ENCODE measurements at regions not wholly inside any gene's neighbourhood (a gene's known extent, or its start where the extent isn't known, plus 50 kb on each side); places are given as distances from the start of the nearest gene placed in this dataset.

- no peak for DNase-seq
Observed at GRCh38 chr17:74149597-74150427, 53.7 kb upstream of the RPL38 start.

DNA sequence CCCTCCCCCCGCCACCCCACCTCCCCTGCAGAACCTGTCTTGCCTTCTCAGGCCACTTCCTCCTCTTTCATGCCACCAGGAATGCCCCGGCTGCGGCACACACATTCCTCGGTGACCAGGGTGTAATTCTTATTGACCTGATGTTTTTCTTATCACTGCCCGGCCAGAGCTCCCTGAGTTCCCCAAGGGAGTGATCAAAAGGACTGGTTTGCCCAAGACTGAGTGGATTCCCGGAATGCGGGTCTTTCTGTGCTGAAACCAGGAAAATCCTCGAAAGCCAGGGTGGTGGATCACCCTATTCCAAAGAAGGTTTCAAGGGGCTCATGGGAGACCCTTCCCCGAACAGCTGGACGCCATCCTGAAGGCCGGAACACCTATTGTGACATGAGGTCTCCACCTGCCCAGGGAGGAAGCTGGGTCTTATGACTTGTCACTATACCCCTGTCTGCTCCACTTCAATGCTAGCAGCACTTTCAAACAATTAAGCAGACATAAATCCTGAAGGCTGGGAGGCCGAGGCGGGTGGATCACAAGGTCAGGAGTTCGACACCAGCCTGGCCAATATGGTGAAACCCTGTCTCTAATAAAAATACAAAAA is 53.0 kb upstream of the RPL38 start:
- no peak for DNase-seq

GRCh38 chr17:74151551-74152315 is 51.7 kb upstream of the RPL38 start:
- no peak for DNase-seq

- DNase-seq = peak; percentile 12
Observed at GRCh38 chr17:74152591-74153455, 50.7 kb upstream of the RPL38 start.

DNA sequence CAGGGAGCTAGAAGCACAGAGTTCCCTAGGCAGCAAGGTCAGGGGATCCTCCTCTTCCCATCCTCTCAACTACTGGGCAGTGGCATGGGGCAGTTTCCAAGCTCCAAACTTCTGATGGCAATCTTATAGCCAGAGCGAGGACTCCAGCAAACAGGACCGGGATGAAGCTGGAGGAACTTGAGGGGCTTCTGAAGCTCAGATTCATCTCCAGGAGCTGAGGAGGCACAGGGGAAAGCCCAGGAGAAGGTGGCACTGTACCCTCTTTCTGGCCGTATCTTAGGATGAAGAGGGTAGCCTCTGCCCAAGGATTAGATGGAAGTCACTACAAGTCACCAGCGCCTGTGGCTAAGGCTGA is 50.0 kb upstream of the RPL38 start:
- no peak for DNase-seq

Data from NCI-H510A treated with DMSO at 0.1 percent for 48 hours (cell line).